Trophoblast cell (in vitro differentiated cells and primary cell): ENCODE measurements at regions not wholly inside any gene's neighbourhood (a gene's known extent, or its start where the extent isn't known, plus 50 kb on each side); places are given as distances from the start of the nearest gene placed in this dataset.
A peak's percentile ranks its signal among the peaks of the same experiment; 100 is the strongest.

Experiments used
- DNase-seq, 2 donors: peaks; one replicate each; pipeline ENCODE4 v3.0.0-alpha.2; 2016
- H2AFZ ChIP-seq: 2 replicates; pipeline ENCODE4 v1.6.1; 2013; ENCODE audit warnings: low read length, moderate library complexity, mild to moderate bottlenecking; ENCODE audit not compliant: insufficient read depth, poor library complexity
- H2AK5ac ChIP-seq: 2 replicates; pipeline ENCODE4 v1.6.1; 2013; ENCODE audit warnings: mild to moderate bottlenecking, low read length
- H2BK120ac ChIP-seq: 2 replicates; pipeline ENCODE4 v1.6.1; 2013; ENCODE audit warnings: low read length, mild to moderate bottlenecking, moderate library complexity; ENCODE audit not compliant: insufficient read depth, poor library complexity
- H2BK12ac ChIP-seq: 2 replicates; pipeline ENCODE4 v1.6.1; 2013; ENCODE audit warnings: mild to moderate bottlenecking, low read length, moderate library complexity
- H2BK5ac ChIP-seq: 2 replicates; pipeline ENCODE4 v1.6.1; 2013; ENCODE audit warnings: low read length, low read depth, moderate library complexity, mild to moderate bottlenecking; ENCODE audit not compliant: poor library complexity
- H3K14ac ChIP-seq: 2 replicates; pipeline ENCODE4 v1.6.1; 2013; ENCODE audit warnings: mild to moderate bottlenecking, low read length
- H3K18ac ChIP-seq: 2 replicates; pipeline ENCODE4 v1.6.1; 2013; ENCODE audit warnings: mild to moderate bottlenecking, low read length
- H3K23ac ChIP-seq: 2 replicates; pipeline ENCODE4 v1.6.1; 2013; ENCODE audit warnings: low read length
- H3K27ac ChIP-seq: 2 replicates; pipeline ENCODE4 v1.5.1; 2013; ENCODE audit warnings: low read depth, mild to moderate bottlenecking, inconsistent platforms, low read length, moderate library complexity
- H3K27me3 ChIP-seq: 2 replicates; pipeline ENCODE4 v1.6.1; 2013; ENCODE audit warnings: inconsistent platforms, mild to moderate bottlenecking, low read length, moderate library complexity; ENCODE audit not compliant: insufficient read depth
- H3K36me3 ChIP-seq, 2 experiments: 1 replicate in 1 of 2; 2 replicates in 1 of 2; pipeline ENCODE4 v1.6.1; 2013; ENCODE audit warnings: low read length in 2 of 2, mild to moderate bottlenecking in 2 of 2, moderate library complexity in 1 of 2; ENCODE audit not compliant: insufficient read depth in 2 of 2, control insufficient read depth in 1 of 2
- H3K4ac ChIP-seq: 2 replicates; pipeline ENCODE4 v1.6.1; 2013; ENCODE audit warnings: low read depth, mild to moderate bottlenecking, low read length, moderate library complexity
- H3K4me1 ChIP-seq, 2 experiments: 1 replicate in 1 of 2; 2 replicates in 1 of 2; pipeline ENCODE4 v1.6.1; 2013; ENCODE audit warnings: low read length in 2 of 2, mild to moderate bottlenecking in 2 of 2, moderate library complexity in 1 of 2; ENCODE audit not compliant: insufficient read depth in 2 of 2, control insufficient read depth in 1 of 2
- H3K4me2 ChIP-seq: 2 replicates; pipeline ENCODE4 v1.6.1; 2013; ENCODE audit warnings: inconsistent platforms, mild to moderate bottlenecking, low read length, moderate library complexity
- H3K4me3 ChIP-seq: 2 replicates; pipeline ENCODE4 v1.5.1; 2013; ENCODE audit warnings: mild to moderate bottlenecking, low read depth, low read length, inconsistent platforms
- H3K79me1 ChIP-seq: one replicate; pipeline ENCODE4 v1.6.1; 2013; ENCODE audit warnings: low read length
- H3K79me2 ChIP-seq: 2 replicates; pipeline ENCODE4 v1.6.1; 2013; ENCODE audit warnings: low read length, mild to moderate bottlenecking; ENCODE audit not compliant: control insufficient read depth, insufficient read depth, poor library complexity
- H3K9ac ChIP-seq: 2 replicates; pipeline ENCODE4 v1.6.1; 2013; ENCODE audit warnings: mild to moderate bottlenecking, low read length
- H3K9me3 ChIP-seq: 2 replicates; pipeline ENCODE4 v1.6.1; 2013; ENCODE audit warnings: low read depth, mild to moderate bottlenecking, control low read depth, inconsistent platforms, low read length; ENCODE audit not compliant: insufficient read depth
- H4K12ac ChIP-seq: 2 replicates; pipeline ENCODE4 v1.6.1; 2013; ENCODE audit warnings: low read depth, mild to moderate bottlenecking, low read length, moderate library complexity
- H4K8ac ChIP-seq: 2 replicates; pipeline ENCODE4 v1.6.1; 2013; ENCODE audit warnings: low read depth, mild to moderate bottlenecking, low read length, moderate library complexity
- H4K91ac ChIP-seq: one replicate; pipeline ENCODE4 v1.6.1; 2013; ENCODE audit warnings: low read depth, mild to moderate bottlenecking, low read length, moderate library complexity
- WGBS: extraction: QIAGEN DNeasy Blood & Tissue Kit; methylation state at CpG from one replicate; pipeline ENCODE4 v1.1.7; 2013; ENCODE audit warnings: missing lambda C conversion rate; ENCODE audit not compliant: insufficient read length, insufficient coverage; ENCODE audit errors: extremely low coverage; 5-methylcytosine and 5-hydroxymethylcytosine counted together

DNA sequence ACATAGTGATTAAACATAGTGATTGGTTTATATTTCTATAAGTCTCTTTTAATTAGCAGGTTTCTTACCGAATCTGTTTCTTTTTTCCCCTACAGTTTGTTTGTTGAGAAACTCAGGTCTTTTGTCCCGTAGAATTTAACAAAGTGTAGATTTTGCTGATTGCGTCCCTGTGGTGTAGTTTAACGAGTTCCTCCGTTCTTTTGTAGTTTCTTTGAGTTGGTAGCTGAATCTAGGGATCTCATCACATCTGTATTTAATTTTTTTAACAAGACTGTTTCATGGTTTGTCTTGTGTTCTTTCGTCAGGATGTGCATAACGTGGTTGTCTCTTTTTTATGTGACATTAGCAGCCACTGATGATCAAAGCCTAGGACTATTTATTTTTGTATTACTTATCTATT is 111.1 kb downstream of the AKAP11 start:
- no peak overlapping the region for H4K91ac ChIP-seq
- peaks cover 3% of the 10 kb centered on the region for H3K9me3 ChIP-seq
- H3K9ac ChIP-seq: no peak overlapping the region
- no peak overlapping the region for H4K8ac ChIP-seq
- H3K14ac ChIP-seq: no peak overlapping the region
- no CpG with 5 or more reads among the region's 7 CpGs for WGBS
- no peak overlapping the region for H2AK5ac ChIP-seq
- no peak overlapping the region for H3K4ac ChIP-seq
- H4K12ac ChIP-seq: no peak overlapping the region
- no peak overlapping the region for H3K4me2 ChIP-seq
- no peak overlapping the region for H3K18ac ChIP-seq
- H3K27ac ChIP-seq: no peak overlapping the region
- no peak overlapping the region for H2BK12ac ChIP-seq
- no peaks in the 10 kb centered on the region for H3K4me1 ChIP-seq
- no peaks in the 10 kb centered on the region for H3K36me3 ChIP-seq
- no peaks in the 10 kb centered on the region for H3K79me1 ChIP-seq
- no peak overlapping the region for H2BK5ac ChIP-seq
- no peak for DNase-seq
- no peak overlapping the region for H2AFZ ChIP-seq
- no peak overlapping the region for H3K23ac ChIP-seq
- no peak overlapping the region for H2BK120ac ChIP-seq
- no peak overlapping the region for H3K4me3 ChIP-seq
- no peaks in the 10 kb centered on the region for H3K27me3 ChIP-seq
- no peaks in the 10 kb centered on the region for H3K79me2 ChIP-seq

DNA sequence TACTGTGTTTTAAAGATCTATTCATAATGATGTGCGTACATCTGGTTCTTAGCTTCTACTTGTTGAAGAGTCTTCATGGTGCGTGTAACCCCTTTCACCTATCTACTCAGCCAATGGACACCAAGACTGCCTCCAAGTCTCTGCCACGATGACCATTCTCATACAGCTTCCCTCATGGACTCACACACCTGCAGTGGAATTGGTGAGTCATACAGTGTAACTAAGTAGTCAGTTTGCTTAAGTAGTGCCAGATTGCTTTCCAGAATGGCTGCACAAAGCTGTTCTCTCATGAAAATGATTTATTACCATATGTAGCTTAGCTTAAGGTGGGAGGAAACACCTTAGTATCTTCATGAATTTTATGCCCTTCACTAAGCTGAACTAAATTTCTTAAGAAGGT is 112.3 kb downstream of the AKAP11 start:
- H3K4ac ChIP-seq: no peak overlapping the region
- no CpG with 5 or more reads among the region's 3 CpGs for WGBS

GRCh38 chr13:42388326-42388725 is 116.4 kb downstream of the AKAP11 start:
- Histone ChIP-seq H3K27ac (no peak overlapping the region), H3K4me2 (no peak overlapping the region), H2BK5ac (no peak overlapping the region), H3K18ac (no peak overlapping the region), H3K4me3 (no peak overlapping the region), H3K27me3 (no peaks in the 10 kb centered on the region), H4K12ac (no peak overlapping the region), H3K4me1 (no peaks in the 10 kb centered on the region), H3K4ac (no peak overlapping the region), H3K9me3 (no peaks in the 10 kb centered on the region), H4K8ac (no peak overlapping the region), H3K23ac (no peak overlapping the region), H2AK5ac (no peak overlapping the region), H3K36me3 (no peaks in the 10 kb centered on the region), H2BK120ac (no peak overlapping the region), H2AFZ (no peak overlapping the region), H3K79me2 (no peaks in the 10 kb centered on the region), H3K79me1 (no peaks in the 10 kb centered on the region), H3K9ac (no peak overlapping the region), H2BK12ac (no peak overlapping the region), H3K14ac (no peak overlapping the region), H4K91ac (no peak overlapping the region)
- DNase-seq: no peak
- no CpG with 5 or more reads among the region's 2 CpGs for WGBS

More for the DNA sequence above, 112.3 kb downstream of the AKAP11 start:
- no peak overlapping the region for H2BK5ac ChIP-seq
- H2BK12ac ChIP-seq: no peak overlapping the region
- no peak overlapping the region for H3K27ac ChIP-seq
- no peak overlapping the region for H3K23ac ChIP-seq
- no peaks in the 10 kb centered on the region for H3K79me1 ChIP-seq
- peaks cover 3% of the 10 kb centered on the region for H3K9me3 ChIP-seq
- H3K14ac ChIP-seq: no peak overlapping the region
- no peak overlapping the region for H4K12ac ChIP-seq
- peak in 1 of 2 donors; percentile 3 for DNase-seq
- H3K9ac ChIP-seq: no peak overlapping the region
- no peak overlapping the region for H2BK120ac ChIP-seq
- no peak overlapping the region for H2AK5ac ChIP-seq
- no peak overlapping the region for H3K18ac ChIP-seq
- no peak overlapping the region for H2AFZ ChIP-seq
- no peaks in the 10 kb centered on the region for H3K36me3 ChIP-seq
- no peak overlapping the region for H4K91ac ChIP-seq
- no peak overlapping the region for H3K4me2 ChIP-seq
- no peaks in the 10 kb centered on the region for H3K27me3 ChIP-seq
- H3K4me3 ChIP-seq: no peak overlapping the region
- H3K4me1 ChIP-seq: no peaks in the 10 kb centered on the region
- H4K8ac ChIP-seq: no peak overlapping the region
- no peaks in the 10 kb centered on the region for H3K79me2 ChIP-seq

DNA sequence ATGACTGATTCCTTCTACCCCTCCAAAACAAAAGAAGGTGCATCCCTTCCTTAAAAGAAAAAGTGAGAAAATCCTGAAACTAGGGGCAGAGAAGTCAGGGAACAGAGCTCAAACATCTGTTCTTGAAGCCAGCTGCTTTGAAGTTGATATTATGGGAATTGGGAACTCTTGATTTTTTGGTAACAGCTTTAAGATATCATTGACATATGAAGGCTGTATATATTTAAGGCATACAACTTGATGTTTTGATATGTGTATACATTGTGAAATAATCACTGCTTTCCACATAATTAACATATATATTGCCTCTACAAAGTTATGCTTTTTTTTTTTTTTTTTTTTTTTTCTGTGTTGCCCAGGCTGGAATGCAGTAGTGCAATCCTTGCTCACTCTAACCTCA is 117.1 kb downstream of the AKAP11 start:
- Histone ChIP-seq H3K36me3 (no peaks in the 10 kb centered on the region), H3K18ac (no peak overlapping the region), H3K9me3 (no peaks in the 10 kb centered on the region), H3K14ac (no peak overlapping the region), H3K4ac (no peak overlapping the region), H3K4me2 (no peak overlapping the region), H2AK5ac (no peak overlapping the region), H2BK5ac (no peak overlapping the region), H3K79me2 (no peaks in the 10 kb centered on the region), H3K27me3 (no peaks in the 10 kb centered on the region), H3K9ac (no peak overlapping the region), H4K8ac (no peak overlapping the region), H3K27ac (no peak overlapping the region), H4K12ac (no peak overlapping the region), H2AFZ (no peak overlapping the region), H3K4me3 (no peak overlapping the region), H4K91ac (no peak overlapping the region), H2BK12ac (no peak overlapping the region), H2BK120ac (no peak overlapping the region), H3K23ac (no peak overlapping the region), H3K79me1 (no peaks in the 10 kb centered on the region), H3K4me1 (no peaks in the 10 kb centered on the region)
- no peak for DNase-seq
